ENCODE measurements at regions not wholly inside any gene's neighbourhood (a gene's known extent, or its start where the extent isn't known, plus 50 kb on each side); places are given as distances from the start of the nearest gene placed in this dataset.

DNA sequence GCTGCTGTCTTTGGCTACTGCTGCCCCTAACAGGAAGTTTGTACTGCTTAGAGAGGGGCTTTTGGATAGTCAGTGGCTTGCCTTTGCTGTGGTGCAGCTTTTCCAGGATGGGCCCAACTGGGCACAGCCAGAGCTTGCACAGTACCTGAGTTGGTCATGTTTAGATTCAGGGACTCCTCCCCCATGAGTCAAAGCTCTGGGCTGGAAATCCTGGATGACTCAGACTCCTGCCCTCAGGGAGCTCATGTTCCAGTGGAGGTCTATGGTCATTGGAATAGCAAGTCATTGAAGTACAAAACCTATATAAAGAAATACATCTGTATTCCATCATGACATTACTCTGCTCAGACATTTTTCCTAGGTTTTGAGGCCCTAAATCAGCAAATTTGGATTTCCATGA, 66.7 kb upstream of the PJA1 start:
- H3K4me1 Mint-ChIP-seq, result no peaks in the 10 kb centered on the region
- no peak overlapping the region for H2BK15ac ChIP-seq (ENCODE audit: low read depth, low read length)
- no peaks in the 10 kb centered on the region for H3K79me1 ChIP-seq (ENCODE audit: insufficient read depth, low read depth, low read length, poor library complexity, severe bottlenecking)
- no peaks in the 10 kb centered on the region for H4K20me1 ChIP-seq (ENCODE audit: control insufficient read depth, insufficient read depth, insufficient read length)
- no peak overlapping the region for H3K18ac ChIP-seq (ENCODE audit: insufficient read length, low read depth, low read length)
- no peak overlapping the region for H4K5ac ChIP-seq (ENCODE audit: insufficient read length, low read depth, low read length)
- no peak overlapping the region for H3K23ac ChIP-seq (ENCODE audit: insufficient read length, low read depth, low read length)
- H3K4me3 Mint-ChIP-seq, result no peak overlapping the region
- H2BK20ac ChIP-seq (ENCODE audit: low read depth, low read length, poor library complexity, severe bottlenecking), result no peak overlapping the region
- no peaks in the 10 kb centered on the region for H3K4me1 ChIP-seq (ENCODE audit: insufficient read depth, low read length)
- H4K91ac ChIP-seq (ENCODE audit: insufficient read length, low read depth, low read length), result no peak overlapping the region
- H3K27ac Mint-ChIP-seq, result no peak overlapping the region
- H3K9me3 ChIP-seq (ENCODE audit: control insufficient read depth, low read depth, low read length), result peaks cover 6% of the 10 kb centered on the region
- no peak for DNase-seq
- H3K27ac ChIP-seq (ENCODE audit: insufficient read length, low read depth, low read length), result no peak overlapping the region
- H3K4me2 ChIP-seq (ENCODE audit: insufficient read depth, insufficient read length, low read length), result no peak overlapping the region
- no peak overlapping the region for H4K8ac ChIP-seq (replicated peaks; ENCODE audit: insufficient read length, low read depth, low read length)
- no peak overlapping the region for H2BK12ac ChIP-seq (ENCODE audit: insufficient read length, low read depth, low read length)
- H3K9me3 Mint-ChIP-seq, result peaks cover 56 to 60% of the 10 kb centered on the region in 2 experiments
- no peaks in the 10 kb centered on the region; a peak in 1 of 7 replicates for H3K36me3 Mint-ChIP-seq (ENCODE audit: insufficient read depth in 1 of 3, low read depth in 3 of 3)
- TF ChIP-seq, protein P1, sequence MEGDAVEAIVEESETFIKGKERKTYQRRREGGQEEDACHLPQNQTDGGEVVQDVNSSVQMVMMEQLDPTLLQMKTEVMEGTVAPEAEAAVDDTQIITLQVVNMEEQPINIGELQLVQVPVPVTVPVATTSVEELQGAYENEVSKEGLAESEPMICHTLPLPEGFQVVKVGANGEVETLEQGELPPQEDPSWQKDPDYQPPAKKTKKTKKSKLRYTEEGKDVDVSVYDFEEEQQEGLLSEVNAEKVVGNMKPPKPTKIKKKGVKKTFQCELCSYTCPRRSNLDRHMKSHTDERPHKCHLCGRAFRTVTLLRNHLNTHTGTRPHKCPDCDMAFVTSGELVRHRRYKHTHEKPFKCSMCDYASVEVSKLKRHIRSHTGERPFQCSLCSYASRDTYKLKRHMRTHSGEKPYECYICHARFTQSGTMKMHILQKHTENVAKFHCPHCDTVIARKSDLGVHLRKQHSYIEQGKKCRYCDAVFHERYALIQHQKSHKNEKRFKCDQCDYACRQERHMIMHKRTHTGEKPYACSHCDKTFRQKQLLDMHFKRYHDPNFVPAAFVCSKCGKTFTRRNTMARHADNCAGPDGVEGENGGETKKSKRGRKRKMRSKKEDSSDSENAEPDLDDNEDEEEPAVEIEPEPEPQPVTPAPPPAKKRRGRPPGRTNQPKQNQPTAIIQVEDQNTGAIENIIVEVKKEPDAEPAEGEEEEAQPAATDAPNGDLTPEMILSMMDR (conservative IDR thresholded peaks at IDR 0.05), result no peak
- no peak overlapping the region for H2AK5ac ChIP-seq (ENCODE audit: insufficient read length, low read length)
- H3K56ac ChIP-seq (ENCODE audit: insufficient read length, low read depth, low read length), result no peak overlapping the region
- H3K27me3 ChIP-seq (ENCODE audit: insufficient read depth, low read length), result peaks cover 4% of the 10 kb centered on the region; the same call in 1 of the 2 replicates
- H3K79me2 ChIP-seq (ENCODE audit: insufficient read depth, low read length), result no peaks in the 10 kb centered on the region
- H3K23me2 ChIP-seq (ENCODE audit: insufficient read length, low read depth, low read length, poor library complexity, severe bottlenecking), result no peaks in the 10 kb centered on the region
- no peak overlapping the region for H2BK5ac ChIP-seq (ENCODE audit: insufficient read length, low read length)
- H3K14ac ChIP-seq (ENCODE audit: insufficient read depth, low read length), result no peak overlapping the region
- H3K27me3 Mint-ChIP-seq (ENCODE audit: low read depth), result peaks cover 96% of the 10 kb centered on the region
- H2BK120ac ChIP-seq (ENCODE audit: low read depth, low read length, poor library complexity, severe bottlenecking), result no peak overlapping the region
- no peak overlapping the region for H2AFZ ChIP-seq (ENCODE audit: low read length)
- no peak overlapping the region for H3K9ac ChIP-seq (ENCODE audit: extremely low read depth, insufficient read length, low read length)
- H3K4ac ChIP-seq (ENCODE audit: low read depth, low read length), result no peak overlapping the region
- H3T11ph ChIP-seq (ENCODE audit: low read length), result no peak overlapping the region
